OCI-LY7 (cell line): ENCODE measurements at regions not wholly inside any gene's neighbourhood (a gene's known extent, or its start where the extent isn't known, plus 50 kb on each side); places are given as distances from the start of the nearest gene placed in this dataset.

ENCODE experiments used
- BruUV-seq: library from RNA; stranded (reverse); fragments of 400-500 nt; replicated peaks from 2 replicates; lab custom pipeline; 2021; lab: Mats Ljungman, UMichigan
- CTCF ChIA-PET: fragments of 300-600 bp; sonication (Branson Sonifier 250); formaldehyde crosslinking; loops from one replicate; lab custom pipeline; 2022; ENCODE audit warnings: antibody characterized with exemption; ENCODE audit not compliant: unreplicated experiment; lab: Charles Lee
- POLR2A ChIA-PET: fragments of 300-600 bp; sonication (Branson Sonifier 250); formaldehyde crosslinking; loops from one replicate; lab custom pipeline; 2022; ENCODE audit warnings: antibody characterized with exemption; lab: Charles Lee
- DNase-seq: peaks from one replicate; pipeline ENCODE4 v3.0.0-alpha.2; 2015; ENCODE audit warnings: low spot score
- H2AFZ ChIP-seq: fragments of 200-600 bp; sonication (generic), shearing (Covaris generic); 2 replicates; pipeline ENCODE4 v1.6.1; 2014; ENCODE audit warnings: mild to moderate bottlenecking, antibody characterized with exemption, low read length, moderate library complexity
- H3K27ac ChIP-seq: fragments of 200-600 bp; sonication (generic); 2 replicates; pipeline ENCODE4 v1.5.1; 2014; ENCODE audit warnings: mixed run types, low read depth, mild to moderate bottlenecking, moderate library complexity, low read length, inconsistent platforms; ENCODE audit not compliant: poor library complexity, severe bottlenecking
- H3K36me3 ChIP-seq: fragments of 200-600 bp; sonication (generic); 2 replicates; pipeline ENCODE4 v1.6.1; 2014; ENCODE audit warnings: mild to moderate bottlenecking, antibody characterized with exemption, low read length, moderate library complexity, mixed read lengths; ENCODE audit not compliant: insufficient read depth
- H3K4me1 ChIP-seq: fragments of 200-600 bp; sonication (generic); 2 replicates; pipeline ENCODE4 v1.5.1; 2014; ENCODE audit warnings: mild to moderate bottlenecking, low read length; ENCODE audit not compliant: insufficient read depth, poor library complexity, severe bottlenecking
- H3K4me2 ChIP-seq: fragments of 200-600 bp; sonication (generic); 2 replicates; pipeline ENCODE4 v1.6.1; 2014; ENCODE audit warnings: mild to moderate bottlenecking, low read length
- H3K4me3 ChIP-seq: fragments of 200-600 bp; sonication (generic); 2 replicates; pipeline ENCODE4 v1.5.1; 2014; ENCODE audit warnings: mild to moderate bottlenecking, low read depth, low read length; ENCODE audit not compliant: poor library complexity, severe bottlenecking
- H3K79me2 ChIP-seq: fragments of 200-600 bp; sonication (generic); 2 replicates; pipeline ENCODE4 v1.6.1; 2016; ENCODE audit warnings: low read depth, mild to moderate bottlenecking, low read length, moderate library complexity, mixed read lengths; ENCODE audit not compliant: insufficient read depth
- H3K9me2 ChIP-seq: fragments of 200-600 bp; sonication (generic); 2 replicates; pipeline ENCODE4 v1.6.1; 2016; ENCODE audit warnings: mild to moderate bottlenecking, low read length, mixed read lengths; ENCODE audit not compliant: insufficient read depth
- H3K9me3 ChIP-seq: fragments of 200-600 bp; sonication (generic); 2 replicates; pipeline ENCODE4 v1.6.1; 2014; ENCODE audit warnings: mild to moderate bottlenecking, mixed run types, low read length, mixed read lengths
- H4K20me1 ChIP-seq: fragments of 200-600 bp; sonication (generic); 2 replicates; pipeline ENCODE4 v1.6.1; 2014; ENCODE audit warnings: mild to moderate bottlenecking, antibody characterized with exemption, low read length, moderate library complexity, mixed read lengths; ENCODE audit not compliant: insufficient read depth
- EZH2phosphoT487 ChIP-seq: fragments of 200-600 bp; sonication (generic); IDR thresholded peaks from 2 replicates; pipeline ENCODE4 v1.6.1; 2018; ENCODE audit warnings: low read depth, borderline replicate concordance, mild to moderate bottlenecking, mixed run types, antibody characterized with exemption, low read length, moderate library complexity, mixed read lengths
- intact Hi-C: fragments of 100-400 bp; cut with micrococcal nuclease; formaldehyde crosslinking; loops from one replicate; pipeline ENCODE4 v1.10.0; 2022; ENCODE audit not compliant: unreplicated experiment
- TF ChIP-seq, protein P1 (sequence below): fragments of 200-600 bp; sonication (generic); conservative IDR thresholded peaks from 2 replicates; pipeline ENCODE4 v1.5.1; 2014; ENCODE audit warnings: mild to moderate bottlenecking, antibody characterized with exemption, low read length, moderate library complexity, mixed read lengths

DNA sequence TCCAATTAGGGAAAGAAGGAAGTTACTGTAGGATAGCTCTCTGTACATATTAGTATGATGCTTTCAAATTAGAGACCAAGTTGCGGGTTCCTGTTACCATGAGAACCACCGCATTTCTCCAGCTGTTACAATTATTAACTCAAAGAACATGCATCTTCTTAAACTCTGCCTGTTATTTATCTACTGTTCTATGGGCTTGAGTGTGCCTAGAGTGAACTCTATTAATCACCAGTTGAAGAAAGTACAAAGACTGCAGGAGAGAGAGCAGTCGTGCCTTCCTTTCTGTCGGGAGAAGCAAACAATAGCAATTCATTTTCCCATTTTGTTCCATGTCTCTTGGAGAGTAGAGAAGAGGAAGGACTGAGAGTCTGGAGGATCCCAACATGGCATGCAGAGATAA lies 1071.2 kb downstream of the TYW1 start:
- no peak for DNase-seq
- H4K20me1 ChIP-seq: no peaks in the 10 kb centered on the region
- no peak for TF ChIP-seq EZH2phosphoT487
- TF ChIP-seq, protein P1, sequence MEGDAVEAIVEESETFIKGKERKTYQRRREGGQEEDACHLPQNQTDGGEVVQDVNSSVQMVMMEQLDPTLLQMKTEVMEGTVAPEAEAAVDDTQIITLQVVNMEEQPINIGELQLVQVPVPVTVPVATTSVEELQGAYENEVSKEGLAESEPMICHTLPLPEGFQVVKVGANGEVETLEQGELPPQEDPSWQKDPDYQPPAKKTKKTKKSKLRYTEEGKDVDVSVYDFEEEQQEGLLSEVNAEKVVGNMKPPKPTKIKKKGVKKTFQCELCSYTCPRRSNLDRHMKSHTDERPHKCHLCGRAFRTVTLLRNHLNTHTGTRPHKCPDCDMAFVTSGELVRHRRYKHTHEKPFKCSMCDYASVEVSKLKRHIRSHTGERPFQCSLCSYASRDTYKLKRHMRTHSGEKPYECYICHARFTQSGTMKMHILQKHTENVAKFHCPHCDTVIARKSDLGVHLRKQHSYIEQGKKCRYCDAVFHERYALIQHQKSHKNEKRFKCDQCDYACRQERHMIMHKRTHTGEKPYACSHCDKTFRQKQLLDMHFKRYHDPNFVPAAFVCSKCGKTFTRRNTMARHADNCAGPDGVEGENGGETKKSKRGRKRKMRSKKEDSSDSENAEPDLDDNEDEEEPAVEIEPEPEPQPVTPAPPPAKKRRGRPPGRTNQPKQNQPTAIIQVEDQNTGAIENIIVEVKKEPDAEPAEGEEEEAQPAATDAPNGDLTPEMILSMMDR: no peak
- POLR2A ChIA-PET: interaction anchor here (0.6 to 1.7 kb wide), 2 partner anchors 9 to 307 kb away, joined by 3 to 6 read pairs; no protein-coding TSS in a partner anchor
- H2AFZ ChIP-seq: no peak overlapping the region
- H3K36me3 ChIP-seq: no peaks in the 10 kb centered on the region
- no peaks in the 10 kb centered on the region for H3K4me1 ChIP-seq
- H3K9me3 ChIP-seq: no peaks in the 10 kb centered on the region
- CTCF ChIA-PET: no interaction called here
- H3K27ac ChIP-seq: no peak overlapping the region
- H3K79me2 ChIP-seq: no peaks in the 10 kb centered on the region
- no TSS peak for BruUV-seq
- H3K4me3 ChIP-seq: no peak overlapping the region
- H3K4me2 ChIP-seq: no peak overlapping the region
- no peaks in the 10 kb centered on the region for H3K9me2 ChIP-seq
- intact Hi-C loops: no loop called here

DNA sequence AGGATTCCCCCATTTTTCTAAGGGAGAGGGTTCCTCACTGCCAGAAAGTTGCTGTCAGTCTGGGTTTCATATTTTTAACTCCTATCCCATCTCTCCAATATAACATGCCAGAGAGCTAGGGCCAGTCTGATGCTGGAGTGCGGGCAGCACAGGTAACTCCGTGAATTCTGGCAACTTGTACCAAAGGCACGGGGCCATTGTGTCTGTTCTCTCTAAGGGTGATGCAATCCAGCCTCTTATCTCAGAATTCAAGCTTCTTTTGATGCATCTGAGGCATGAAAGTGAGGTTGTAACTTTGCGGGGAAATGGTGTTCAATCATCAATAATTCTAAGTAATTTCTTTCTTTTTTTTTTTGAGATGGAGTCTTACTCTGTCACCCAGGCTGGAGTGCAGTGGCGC lies 1074.4 kb downstream of the TYW1 start:
- Histone ChIP-seq H3K36me3 (no peaks in the 10 kb centered on the region), H3K9me2 (no peaks in the 10 kb centered on the region), H3K79me2 (no peaks in the 10 kb centered on the region), H2AFZ (no peak overlapping the region), H3K4me1 (no peaks in the 10 kb centered on the region), H3K4me2 (no peak overlapping the region), H3K9me3 (no peaks in the 10 kb centered on the region), H3K27ac (no peak overlapping the region), H4K20me1 (no peaks in the 10 kb centered on the region), H3K4me3 (no peak overlapping the region)
- DNase-seq: no peak
- CTCF ChIA-PET: no interaction called here
- intact Hi-C loops: no loop called here
- POLR2A ChIA-PET: interaction anchor here (0.6 kb wide), 1 partner anchor 342 kb away, joined by 3 read pairs; no protein-coding TSS in a partner anchor
- TF ChIP-seq, protein P1: no peak
- TF ChIP-seq EZH2phosphoT487: no peak
- BruUV-seq: no TSS peak

DNA sequence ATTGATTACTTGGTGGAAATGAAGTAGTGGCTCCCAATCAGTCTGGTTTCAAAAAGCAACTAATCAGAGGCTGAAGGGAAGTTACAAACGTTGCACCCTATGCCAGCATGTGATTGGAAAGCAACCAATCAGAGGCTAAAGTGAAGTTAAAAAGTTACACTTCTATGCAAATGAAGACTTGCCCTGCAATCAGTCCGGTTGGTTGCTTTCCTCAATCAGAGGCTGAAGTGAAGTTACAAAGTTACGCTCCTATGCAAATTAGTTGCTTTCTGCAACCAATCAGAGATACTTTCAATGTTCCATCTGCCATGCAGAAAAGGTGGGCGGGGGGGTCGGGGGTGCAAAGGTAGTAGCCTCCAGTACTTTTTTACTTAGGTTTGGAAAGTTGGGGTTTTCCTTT lies 1077.1 kb downstream of the TYW1 start:
- Histone ChIP-seq H3K36me3 (no peaks in the 10 kb centered on the region), H2AFZ (no peak overlapping the region), H3K9me2 (no peaks in the 10 kb centered on the region), H3K9me3 (no peaks in the 10 kb centered on the region), H3K4me3 (no peak overlapping the region), H3K4me2 (no peak overlapping the region), H3K27ac (no peak overlapping the region), H3K79me2 (no peaks in the 10 kb centered on the region), H4K20me1 (no peaks in the 10 kb centered on the region), H3K4me1 (no peaks in the 10 kb centered on the region)
- POLR2A ChIA-PET: no interaction called here
- intact Hi-C loops: no loop called here
- CTCF ChIA-PET: no interaction called here
- TF ChIP-seq, protein P1: no peak
- TF ChIP-seq EZH2phosphoT487: no peak
- no TSS peak for BruUV-seq
- no peak for DNase-seq
